ENCODE measurements at regions not wholly inside any gene's neighbourhood (a gene's known extent, or its start where the extent isn't known, plus 50 kb on each side); places are given as distances from the start of the nearest gene placed in this dataset.

GRCh38 chr14:44653641-44654040 is 146.6 kb upstream of the FSCB start:
- TF ChIP-seq EZH2 (IDR thresholded peaks at IDR 0.05; ENCODE audit: low read length, missing control alignments) (no peak), CTCF (conservative IDR thresholded peaks at IDR 0.05 in 1 of 2, IDR thresholded peaks at IDR 0.05 in 1 of 2; ENCODE audit: low read depth in 1 of 2, low read length in 2 of 2) (no peak)
- no peak overlapping the region for H3K4me2 ChIP-seq (ENCODE audit: extremely low read depth, insufficient read depth, low read length)
- DNase-seq (ENCODE audit: low read depth in 2 of 2) = no peak
- H4K20me1 ChIP-seq (ENCODE audit: control insufficient read depth, extremely low read depth, insufficient read depth, low read length) = no peaks in the 10 kb centered on the region
- H3K27me3 ChIP-seq (ENCODE audit: control insufficient read depth, insufficient read depth, low read length) = no peaks in the 10 kb centered on the region
- H3K4me3 ChIP-seq (replicated peaks in 1 of 4; ENCODE audit: control extremely low read depth in 1 of 4, insufficient read depth in 1 of 4, low read depth in 3 of 4, low read length in 4 of 4) = no peak overlapping the region
- H3K9me3 ChIP-seq (ENCODE audit: control insufficient read depth, insufficient read depth, low read depth, low read length) = no peaks in the 10 kb centered on the region
- H3K36me3 ChIP-seq (ENCODE audit: control insufficient read depth, insufficient read depth, low read length) = no peaks in the 10 kb centered on the region
- H3K4me1 ChIP-seq (ENCODE audit: control insufficient read depth, extremely low read depth, insufficient read depth, low read length) = no peaks in the 10 kb centered on the region
- H3K9ac ChIP-seq (ENCODE audit: insufficient read depth, low read length) = no peak overlapping the region
- no peak overlapping the region for H2AFZ ChIP-seq (ENCODE audit: low read length)
- H3K79me2 ChIP-seq (ENCODE audit: control insufficient read depth, insufficient read depth, low read length) = no peaks in the 10 kb centered on the region
- no peak overlapping the region for H3K27ac ChIP-seq (ENCODE audit: insufficient read depth, low read length)

- H3K27ac ChIP-seq (ENCODE audit: insufficient read depth, low read length) = no peak overlapping the region
- H3K9ac ChIP-seq (ENCODE audit: insufficient read depth, low read length) = no peak overlapping the region
- no peak overlapping the region for H3K4me2 ChIP-seq (ENCODE audit: extremely low read depth, insufficient read depth, low read length)
- no peaks in the 10 kb centered on the region for H3K27me3 ChIP-seq (ENCODE audit: control insufficient read depth, insufficient read depth, low read length)
- no peaks in the 10 kb centered on the region for H4K20me1 ChIP-seq (ENCODE audit: control insufficient read depth, extremely low read depth, insufficient read depth, low read length)
- no peaks in the 10 kb centered on the region for H3K36me3 ChIP-seq (ENCODE audit: control insufficient read depth, insufficient read depth, low read length)
- no peak overlapping the region for H3K4me3 ChIP-seq (replicated peaks in 1 of 4; ENCODE audit: control extremely low read depth in 1 of 4, insufficient read depth in 1 of 4, low read depth in 3 of 4, low read length in 4 of 4)
- H3K9me3 ChIP-seq (ENCODE audit: control insufficient read depth, insufficient read depth, low read depth, low read length) = no peaks in the 10 kb centered on the region
- no peak for TF ChIP-seq CTCF (conservative IDR thresholded peaks at IDR 0.05 in 1 of 2, IDR thresholded peaks at IDR 0.05 in 1 of 2; ENCODE audit: low read depth in 1 of 2, low read length in 2 of 2)
- TF ChIP-seq EZH2 (IDR thresholded peaks at IDR 0.05; ENCODE audit: low read length, missing control alignments) = no peak
- no peaks in the 10 kb centered on the region for H3K79me2 ChIP-seq (ENCODE audit: control insufficient read depth, insufficient read depth, low read length)
- no peak overlapping the region for H2AFZ ChIP-seq (ENCODE audit: low read length)
- DNase-seq (ENCODE audit: low read depth in 2 of 2) = no peak
- no peaks in the 10 kb centered on the region for H3K4me1 ChIP-seq (ENCODE audit: control insufficient read depth, extremely low read depth, insufficient read depth, low read length)
Measured at GRCh38 chr14:44652640-44653039, 145.6 kb upstream of the FSCB start.

- Histone ChIP-seq H3K79me2 (ENCODE audit: control insufficient read depth, insufficient read depth, low read length) (no peaks in the 10 kb centered on the region), H3K4me1 (ENCODE audit: control insufficient read depth, extremely low read depth, insufficient read depth, low read length) (no peaks in the 10 kb centered on the region), H3K4me3 (replicated peaks in 1 of 4; ENCODE audit: control extremely low read depth in 1 of 4, insufficient read depth in 1 of 4, low read depth in 3 of 4, low read length in 4 of 4) (no peak overlapping the region), H3K36me3 (ENCODE audit: control insufficient read depth, insufficient read depth, low read length) (no peaks in the 10 kb centered on the region), H3K27me3 (ENCODE audit: control insufficient read depth, insufficient read depth, low read length) (no peaks in the 10 kb centered on the region), H3K9me3 (ENCODE audit: control insufficient read depth, insufficient read depth, low read depth, low read length) (no peaks in the 10 kb centered on the region), H4K20me1 (ENCODE audit: control insufficient read depth, extremely low read depth, insufficient read depth, low read length) (no peaks in the 10 kb centered on the region), H3K9ac (ENCODE audit: insufficient read depth, low read length) (no peak overlapping the region), H2AFZ (ENCODE audit: low read length) (no peak overlapping the region), H3K27ac (ENCODE audit: insufficient read depth, low read length) (no peak overlapping the region), H3K4me2 (ENCODE audit: extremely low read depth, insufficient read depth, low read length) (no peak overlapping the region)
- DNase-seq (ENCODE audit: low read depth in 2 of 2) = no peak
- TF ChIP-seq CTCF (conservative IDR thresholded peaks at IDR 0.05 in 1 of 2, IDR thresholded peaks at IDR 0.05 in 1 of 2; ENCODE audit: low read depth in 1 of 2, low read length in 2 of 2) (no peak), EZH2 (IDR thresholded peaks at IDR 0.05; ENCODE audit: low read length, missing control alignments) (no peak)
Measured at GRCh38 chr14:44649061-44649460, 142.0 kb upstream of the FSCB start.

Measured in fibroblast of lung (primary cell).